Lower leg skin (tissue), 4 donors: ENCODE measurements at regions not wholly inside any gene's neighbourhood (a gene's known extent, or its start where the extent isn't known, plus 50 kb on each side); places are given as distances from the start of the nearest gene placed in this dataset.
"Not testable (repeated sequence)": the region's sequence is repeated elsewhere in the genome, so short reads cannot be mapped to it uniquely, and the experiment has no call there.

Experiments used
- DNase-seq, 2 donors: peaks; one replicate each; pipeline ENCODE4 v3.0.0-alpha.2; 2019; ENCODE audit warnings: low spot score in 2 of 2
- H3K4me3 ChIP-seq: fragments of 200-600 bp; sonication (generic); 2 replicates; pipeline ENCODE4 v1.5.1; 2017; ENCODE audit warnings: mild to moderate bottlenecking, low read depth; ENCODE audit not compliant: poor library complexity, severe bottlenecking
- CTCF ChIP-seq, 3 donors: fragments of 450-650 bp; IDR thresholded peaks; one replicate each; pipeline ENCODE4 v1.5.1; 2016; ENCODE audit warnings: antibody characterized with exemption in 3 of 3, mild to moderate bottlenecking in 3 of 3, moderate library complexity in 2 of 3
- POLR2A ChIP-seq, 2 donors: fragments of 450-650 bp; IDR thresholded peaks; one replicate each; pipeline ENCODE4 v1.6.1; 2016 to 2017; ENCODE audit warnings: antibody characterized with exemption in 2 of 2, mild to moderate bottlenecking in 1 of 2, moderate library complexity in 1 of 2
- WGBS, 2 donors: methylation state at CpG; one replicate each; pipeline ENCODE4 v1.1.5; 2018; 5-methylcytosine and 5-hydroxymethylcytosine counted together
- intact Hi-C: fragments of 100-400 bp; cut with DNase I; formaldehyde crosslinking; loops from one replicate; pipeline ENCODE4 v1.15.0; 2023; ENCODE audit warnings: low total_unique reads

- no peak for DNase-seq
- 59 to 67% methylated on average over 3 of the region's 3 CpGs for WGBS, 2 donors
- H3K4me3 ChIP-seq: no peak overlapping the region
- intact Hi-C loops: no loop called here
- TF ChIP-seq CTCF (IDR thresholded peaks at IDR 0.05) (no peak), POLR2A (IDR thresholded peaks at IDR 0.05) (no peak)
Observed at GRCh38 chr1:30655672-30656071, 67.7 kb downstream of the MATN1 start.

DNA sequence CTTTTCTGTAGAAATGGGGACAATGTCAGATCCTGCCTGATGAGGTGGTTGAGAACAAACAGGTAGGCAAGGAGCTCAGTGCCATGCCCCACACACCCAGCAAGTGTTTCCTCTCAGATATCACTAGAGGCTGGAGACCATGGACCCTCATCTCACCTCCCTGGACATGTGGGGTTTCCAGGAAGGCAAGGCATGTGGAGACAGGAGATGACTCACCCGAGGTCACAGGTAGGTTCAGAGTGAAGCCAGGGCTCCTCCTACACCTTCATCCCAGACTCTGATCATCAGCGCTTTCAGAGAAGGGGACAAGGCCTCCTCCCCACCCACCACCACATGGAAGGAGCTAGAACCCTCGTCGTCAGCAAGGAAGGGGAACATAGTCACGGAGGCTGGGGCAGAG lies 69.2 kb downstream of the MATN1 start:
- 79 to 87% methylated on average over 5 of the region's 5 CpGs for WGBS, 2 donors
- intact Hi-C loops: no loop called here
- DNase-seq: no peak
- TF ChIP-seq POLR2A (IDR thresholded peaks at IDR 0.05) (no peak), CTCF (IDR thresholded peaks at IDR 0.05) (no peak)
- H3K4me3 ChIP-seq: no peak overlapping the region

DNA sequence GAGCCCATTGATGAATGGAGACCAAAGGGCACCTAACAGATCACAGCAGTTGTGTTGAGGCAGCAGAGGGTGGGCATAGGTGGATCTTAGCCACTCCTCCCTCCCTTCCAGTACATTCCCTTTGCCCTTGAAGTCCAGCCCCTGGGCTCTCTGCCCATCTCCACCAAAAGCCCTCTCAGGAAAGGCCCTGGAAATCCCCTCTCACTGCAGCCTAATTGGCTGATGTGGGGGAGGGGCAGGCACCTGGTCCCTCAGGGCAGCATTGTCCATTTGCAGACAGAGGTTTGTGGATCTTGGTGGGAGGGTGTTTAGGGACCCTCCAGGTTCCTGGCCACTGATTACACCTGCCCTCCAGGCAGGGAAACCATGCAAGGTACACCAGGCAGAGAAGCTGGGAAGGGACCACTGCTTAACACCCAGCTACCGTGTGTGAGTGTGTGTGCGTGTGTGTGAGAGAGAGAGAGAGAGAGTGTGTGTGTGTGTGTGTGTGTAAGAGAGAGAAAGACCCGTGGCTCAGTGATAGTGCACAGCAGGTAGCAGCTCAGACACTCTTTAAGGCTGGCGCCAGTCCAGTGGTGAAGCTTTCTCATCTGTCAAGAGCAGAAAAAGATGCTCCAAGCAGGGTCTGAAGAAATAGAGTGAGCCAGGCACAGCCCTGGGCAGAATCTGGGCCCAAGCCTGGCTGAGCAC lies 71.1 kb downstream of the MATN1 start:
- intact Hi-C loops: no loop called here
- WGBS, 2 donors: 63 to 70% methylated on average over 4 of the region's 4 CpGs
- H3K4me3 ChIP-seq: no peak overlapping the region
- DNase-seq: no peak
- TF ChIP-seq CTCF (IDR thresholded peaks at IDR 0.05) (no peak), POLR2A (IDR thresholded peaks at IDR 0.05) (no peak)

- DNase-seq, intact Hi-C loops, H3K4me3 ChIP-seq: not testable (repeated sequence)
- 61 to 66% methylated on average over 5 of the region's 5 CpGs for WGBS, 2 donors
Observed at GRCh38 chr1:30651395-30651794, 72.0 kb downstream of the MATN1 start.

DNA sequence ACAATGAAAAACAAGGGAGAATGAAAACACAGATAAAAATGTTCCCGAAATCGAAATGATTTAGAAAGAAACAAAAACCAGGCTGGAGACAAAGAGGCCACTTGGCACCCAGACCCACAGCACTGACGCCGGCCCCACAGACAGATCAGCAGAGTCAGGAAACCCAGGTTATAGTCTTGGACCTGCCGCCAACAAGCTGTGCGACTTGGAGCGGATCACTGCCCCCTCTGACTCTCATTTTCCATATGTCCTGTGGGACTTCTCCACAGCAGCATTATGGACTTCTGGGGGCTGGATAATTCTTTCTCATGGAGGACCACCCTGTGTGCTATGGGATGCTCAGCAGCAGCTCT lies 72.4 kb downstream of the MATN1 start:
- DNase-seq: no peak
- WGBS, 2 donors: 13 to 24% methylated on average over 7 of the region's 7 CpGs
- H3K4me3 ChIP-seq: no peak overlapping the region
- TF ChIP-seq CTCF (IDR thresholded peaks at IDR 0.05) (no peak), POLR2A (IDR thresholded peaks at IDR 0.05) (no peak)
- intact Hi-C loops: no loop called here

DNA sequence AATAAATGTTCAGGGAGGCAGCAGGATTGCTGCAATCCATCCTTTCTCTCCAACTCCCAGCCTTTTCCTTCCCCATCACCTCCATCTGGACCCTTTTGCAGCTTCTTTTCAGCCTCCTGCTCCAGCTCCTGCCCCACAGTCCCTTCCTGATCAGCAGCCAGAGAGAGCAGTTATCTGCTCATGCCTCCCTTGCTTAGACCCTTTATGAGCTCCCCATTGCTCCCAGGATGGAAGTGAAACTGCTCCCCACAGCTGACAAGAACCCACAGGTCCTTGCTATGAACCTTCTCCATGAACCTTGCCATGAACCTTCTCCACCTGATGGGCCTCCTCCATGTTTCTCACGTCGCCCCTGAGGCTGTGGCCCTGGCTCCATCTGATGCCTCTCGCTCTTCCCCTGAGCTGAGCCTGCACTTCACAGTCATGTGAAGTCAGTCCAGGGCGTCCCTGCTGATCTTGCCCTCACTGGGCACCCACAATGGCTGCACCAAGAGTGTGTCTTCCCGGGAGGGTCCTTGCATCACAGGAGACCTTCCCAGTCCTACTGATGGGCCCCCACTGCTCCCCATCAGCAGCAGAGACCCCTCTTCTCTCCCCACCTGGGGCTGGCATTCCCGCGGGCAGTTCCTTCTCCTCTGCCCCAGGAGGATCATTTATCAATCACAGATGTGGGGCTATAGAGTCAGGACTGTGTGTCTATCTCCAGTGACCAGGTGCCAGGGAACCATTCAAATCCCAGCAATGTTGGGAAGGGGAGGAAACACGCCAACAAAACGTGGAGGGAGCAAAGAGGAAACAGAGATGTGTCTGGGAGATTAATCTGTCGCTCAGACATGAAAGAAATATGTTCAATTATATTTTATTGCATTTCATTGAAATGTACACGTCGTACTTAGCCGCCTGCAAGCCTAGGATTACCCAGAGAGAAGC lies 73.1 kb downstream of the MATN1 start:
- TF ChIP-seq POLR2A (IDR thresholded peaks at IDR 0.05): no peak
- no peak for TF ChIP-seq CTCF (IDR thresholded peaks at IDR 0.05)
- H3K4me3 ChIP-seq: no peak overlapping the region
- DNase-seq: no peak
- intact Hi-C loops: no loop called here
- 37 to 40% methylated on average over 13 of the region's 13 CpGs for WGBS, 2 donors
